Astrocyte of the cerebellum (primary cell): ENCODE measurements at regions not wholly inside any gene's neighbourhood (a gene's known extent, or its start where the extent isn't known, plus 50 kb on each side); places are given as distances from the start of the nearest gene placed in this dataset.
"Not testable (repeated sequence)": the region's sequence is repeated elsewhere in the genome, so short reads cannot be mapped to it uniquely, and the experiment has no call there.

Source experiments
- DNase-seq: peaks from one replicate; pipeline ENCODE4 v3.0.0-alpha.2; 2011; ENCODE audit warnings: low read depth
- H3K4me3 ChIP-seq: 2 replicates; pipeline ENCODE4 v1.5.1; 2011; ENCODE audit warnings: mild to moderate bottlenecking, low read depth, low read length, moderate library complexity
- in situ Hi-C: cut with HindIII; loops from 2 replicates; pipeline ENCODE4 v1.10.0; 2017; ENCODE audit warnings: low sequenced_read_pairs
- TF ChIP-seq, protein P1 (sequence below): IDR thresholded peaks from 2 replicates; pipeline ENCODE4 v1.5.1; 2012; ENCODE audit warnings: low read length, low read depth, moderate library complexity, mild to moderate bottlenecking; ENCODE audit errors: missing control alignments

DNA sequence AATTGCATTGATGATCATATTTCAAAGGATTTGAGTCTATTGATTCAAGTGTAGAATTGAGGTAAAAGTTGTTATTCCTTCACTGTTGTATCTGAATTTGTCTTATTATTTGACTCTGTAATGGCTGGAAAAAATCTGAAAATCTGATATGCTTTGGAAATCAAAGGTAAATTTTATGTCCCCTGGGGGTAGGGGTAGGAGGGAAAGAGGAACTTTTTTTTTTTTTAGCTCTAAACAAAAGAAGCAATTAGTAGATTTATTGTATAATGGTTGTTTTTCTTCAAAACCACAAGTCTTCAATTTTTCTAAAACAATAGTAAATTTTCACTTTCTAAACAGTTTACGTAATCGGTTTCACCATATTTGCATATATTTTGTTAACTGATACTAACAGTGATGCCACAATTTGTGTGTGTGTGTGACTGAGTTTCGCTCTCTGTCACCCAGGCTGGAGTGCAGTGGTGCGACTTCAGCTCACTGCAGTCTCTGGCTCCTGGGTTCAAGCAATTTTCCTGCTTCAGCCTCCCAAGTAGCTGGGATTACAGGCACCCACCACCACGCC, 91.7 kb upstream of the GOLGA6L4 start:
- no peak overlapping the region for H3K4me3 ChIP-seq
- no peak for DNase-seq
- in situ Hi-C loops, result no loop called here
- TF ChIP-seq, protein P1, sequence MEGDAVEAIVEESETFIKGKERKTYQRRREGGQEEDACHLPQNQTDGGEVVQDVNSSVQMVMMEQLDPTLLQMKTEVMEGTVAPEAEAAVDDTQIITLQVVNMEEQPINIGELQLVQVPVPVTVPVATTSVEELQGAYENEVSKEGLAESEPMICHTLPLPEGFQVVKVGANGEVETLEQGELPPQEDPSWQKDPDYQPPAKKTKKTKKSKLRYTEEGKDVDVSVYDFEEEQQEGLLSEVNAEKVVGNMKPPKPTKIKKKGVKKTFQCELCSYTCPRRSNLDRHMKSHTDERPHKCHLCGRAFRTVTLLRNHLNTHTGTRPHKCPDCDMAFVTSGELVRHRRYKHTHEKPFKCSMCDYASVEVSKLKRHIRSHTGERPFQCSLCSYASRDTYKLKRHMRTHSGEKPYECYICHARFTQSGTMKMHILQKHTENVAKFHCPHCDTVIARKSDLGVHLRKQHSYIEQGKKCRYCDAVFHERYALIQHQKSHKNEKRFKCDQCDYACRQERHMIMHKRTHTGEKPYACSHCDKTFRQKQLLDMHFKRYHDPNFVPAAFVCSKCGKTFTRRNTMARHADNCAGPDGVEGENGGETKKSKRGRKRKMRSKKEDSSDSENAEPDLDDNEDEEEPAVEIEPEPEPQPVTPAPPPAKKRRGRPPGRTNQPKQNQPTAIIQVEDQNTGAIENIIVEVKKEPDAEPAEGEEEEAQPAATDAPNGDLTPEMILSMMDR, result no peak

DNA sequence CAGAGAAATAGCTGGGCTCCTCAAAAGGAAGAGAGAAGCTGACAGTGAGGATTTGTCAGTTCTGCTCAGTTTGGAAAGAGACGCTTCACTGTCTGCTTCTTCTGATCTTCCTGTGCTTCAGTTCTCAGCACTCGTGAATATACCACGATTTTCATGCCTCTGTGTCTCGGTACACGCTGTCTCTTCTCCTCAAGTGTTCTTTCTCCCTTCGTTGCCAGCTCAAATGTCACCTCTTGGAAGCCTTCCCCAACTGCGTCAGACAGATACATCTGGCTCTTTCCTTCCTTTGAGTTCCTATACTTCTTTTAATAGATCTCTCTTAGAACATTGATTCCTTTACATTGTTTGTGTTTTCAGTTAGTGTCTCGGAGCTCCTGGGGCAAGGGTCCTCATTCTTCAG, 90.6 kb upstream of the GOLGA6L4 start:
- in situ Hi-C loops, DNase-seq, H3K4me3 ChIP-seq: not testable (repeated sequence)

DNA sequence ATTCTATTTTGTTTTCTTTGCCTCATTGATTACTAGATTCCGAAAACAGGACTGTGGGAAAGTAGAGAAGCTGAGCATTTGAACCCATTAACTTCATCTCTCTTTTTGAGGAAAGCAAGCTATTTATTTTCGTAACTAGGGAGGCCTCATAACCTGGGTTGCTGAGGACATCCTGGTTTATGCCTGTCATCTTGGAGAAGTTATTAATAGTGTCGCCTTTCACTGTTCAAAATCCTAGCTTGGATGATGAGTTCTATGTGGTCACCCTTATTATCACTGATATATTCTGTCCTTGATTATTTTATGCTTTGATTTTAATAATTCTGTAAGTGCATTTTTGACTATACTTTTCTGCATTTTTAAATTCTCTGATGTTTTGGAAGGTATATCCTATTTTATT, 89.3 kb upstream of the GOLGA6L4 start:
- H3K4me3 ChIP-seq, in situ Hi-C loops, DNase-seq: not testable (repeated sequence)

DNA sequence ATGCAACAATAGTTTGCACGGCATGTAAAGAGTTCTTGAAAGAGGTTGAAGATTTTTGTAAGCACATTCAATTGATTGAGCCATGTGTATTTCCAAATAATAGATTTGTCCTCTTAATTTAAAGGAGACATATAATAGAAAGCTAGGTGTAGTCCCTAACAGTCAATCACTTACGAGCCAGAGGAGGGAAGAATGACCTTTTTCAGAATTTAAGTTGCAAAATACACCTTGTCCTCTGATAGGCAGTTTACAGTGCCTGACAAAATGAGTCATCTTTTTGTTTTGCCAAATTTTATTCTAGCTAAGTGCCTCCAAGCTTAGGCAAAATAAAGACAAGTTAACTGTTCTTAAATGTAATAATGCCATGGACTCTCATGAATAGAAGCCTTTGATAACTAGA, 88.3 kb upstream of the GOLGA6L4 start:
- H3K4me3 ChIP-seq, DNase-seq, in situ Hi-C loops: not testable (repeated sequence)

DNA sequence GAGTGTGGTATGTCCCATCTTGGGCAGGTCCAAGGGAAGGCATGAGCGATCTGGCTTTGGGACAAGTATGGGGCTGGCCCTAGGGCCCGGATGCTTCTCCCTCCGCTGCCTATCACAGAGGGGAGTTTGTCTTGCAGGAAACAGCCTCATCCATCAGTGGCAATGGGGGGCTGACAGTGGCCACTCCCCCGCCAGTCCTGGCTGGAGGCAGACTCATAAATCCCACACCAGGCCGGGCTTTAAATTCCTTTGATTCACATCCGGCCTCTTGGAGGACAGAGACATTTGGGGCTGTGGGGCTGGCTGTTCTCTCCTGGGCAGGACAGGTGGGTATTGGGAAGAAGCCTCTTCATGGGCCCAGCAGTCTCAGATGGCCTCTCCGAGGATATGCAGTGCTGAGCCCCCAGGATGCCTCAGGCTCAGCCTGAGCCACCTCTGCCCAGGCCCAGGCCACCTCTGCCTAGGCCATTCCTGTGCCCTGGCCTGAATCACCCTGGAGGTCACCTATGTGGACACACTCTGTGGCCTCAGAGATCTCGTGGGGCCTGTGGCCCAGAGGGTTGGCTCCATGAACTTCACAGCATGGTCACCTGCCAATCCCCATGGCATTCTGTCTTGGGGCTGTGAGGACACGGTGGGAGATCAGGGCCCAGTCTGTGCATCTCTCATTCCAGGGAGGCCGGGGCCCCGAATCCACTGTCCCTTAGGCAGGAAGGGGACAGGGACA, 84.2 kb upstream of the GOLGA6L4 start:
- DNase-seq, result peak; percentile 3
- in situ Hi-C loops, result no loop called here
- H3K4me3 ChIP-seq, result no peak overlapping the region
- TF ChIP-seq, protein P1, result no peak

DNA sequence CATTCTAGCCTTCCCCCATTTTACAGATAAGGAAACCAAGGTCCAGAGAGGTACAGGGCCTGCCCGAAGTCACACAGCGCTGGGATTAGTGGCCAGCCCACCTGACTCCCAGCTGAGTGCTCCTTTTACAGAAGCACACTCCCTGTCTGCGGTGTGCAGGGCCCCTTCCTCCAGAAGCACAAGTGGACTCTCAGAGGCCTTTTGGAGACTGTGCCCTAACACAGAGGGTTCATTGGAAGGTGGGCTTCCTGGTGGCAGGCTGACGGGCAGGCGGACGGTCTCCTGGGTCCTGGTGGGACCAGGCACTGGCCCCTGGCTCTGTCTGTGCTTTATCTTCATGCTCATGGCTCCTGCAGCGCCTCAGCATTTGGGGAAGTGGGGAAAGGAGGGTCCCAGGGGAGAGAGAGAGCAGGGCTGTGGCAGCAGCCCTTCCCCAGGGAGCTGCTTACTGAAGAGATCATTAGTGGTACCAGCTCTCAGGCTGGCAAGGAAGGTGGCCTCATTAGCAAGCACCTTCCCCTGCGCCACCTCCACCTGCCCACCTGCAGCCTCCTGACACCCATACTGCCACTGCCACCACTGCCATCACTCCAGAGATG, 83.1 kb upstream of the GOLGA6L4 start:
- DNase-seq, H3K4me3 ChIP-seq, in situ Hi-C loops: not testable (repeated sequence)

DNA sequence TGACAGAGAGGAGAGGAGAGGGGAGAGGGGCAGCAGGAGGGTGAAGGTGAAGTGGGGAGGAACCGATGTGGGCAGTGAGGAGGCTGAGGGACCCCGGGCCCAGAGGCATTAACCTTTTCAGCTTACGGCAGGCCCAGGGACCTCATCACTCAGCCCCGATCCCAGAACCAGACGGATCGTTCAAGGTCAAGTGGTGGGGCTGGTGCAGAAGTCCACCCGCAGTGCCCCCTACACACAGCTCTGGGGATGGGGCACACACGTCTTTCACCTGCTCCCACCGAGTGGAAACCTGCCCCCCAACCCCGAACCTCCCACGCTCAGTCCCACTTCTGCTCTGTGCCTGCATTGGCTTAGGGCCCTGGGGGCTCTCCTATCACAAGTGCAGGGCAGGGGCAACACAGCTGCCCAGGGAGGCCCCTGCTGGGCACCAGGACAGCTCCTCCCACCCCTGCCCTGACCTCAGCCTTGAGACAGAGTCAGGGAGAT, 81.9 kb upstream of the GOLGA6L4 start:
- in situ Hi-C loops, H3K4me3 ChIP-seq, DNase-seq: not testable (repeated sequence)

DNA sequence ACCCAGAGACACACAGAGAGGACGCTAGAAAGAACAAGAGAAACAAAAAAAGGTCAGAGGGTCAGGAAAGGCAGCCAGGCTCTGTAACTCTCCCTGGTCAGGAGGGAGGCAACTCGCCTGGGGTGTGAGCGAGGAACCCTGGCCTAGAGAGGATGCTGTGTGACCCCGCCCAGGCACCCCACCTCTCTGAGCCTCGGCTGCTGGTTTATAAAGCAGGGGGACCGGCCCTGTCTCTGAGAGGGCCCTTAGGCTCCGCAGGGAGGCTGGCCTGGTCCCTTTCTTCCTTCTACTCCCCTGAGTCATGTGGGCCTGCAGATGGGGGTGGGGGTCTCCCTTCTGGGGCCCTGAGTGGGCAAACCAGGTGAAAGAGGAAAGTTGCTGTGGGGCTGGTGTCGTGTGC, 81.3 kb upstream of the GOLGA6L4 start:
- in situ Hi-C loops, DNase-seq: not testable (repeated sequence)

DNA sequence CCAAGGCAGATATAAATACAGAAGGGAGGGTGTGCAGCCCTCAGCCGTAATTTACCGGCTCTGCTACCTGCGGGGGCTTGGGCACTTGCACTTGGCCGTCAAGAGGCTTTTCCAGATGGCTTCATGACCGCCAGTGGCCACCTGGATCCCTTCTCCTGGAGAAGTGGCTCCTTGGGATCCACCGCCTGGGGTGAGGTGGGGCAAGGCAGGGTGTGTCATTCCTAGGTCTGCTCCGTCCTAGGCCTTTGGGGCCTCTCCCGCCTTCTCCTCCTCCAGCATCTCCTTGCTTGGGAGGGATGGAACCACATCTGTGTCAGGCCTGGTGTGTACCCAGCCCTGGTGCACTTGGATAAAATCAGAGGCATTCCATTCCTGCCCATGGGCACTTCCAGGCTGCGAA, 80.8 kb upstream of the GOLGA6L4 start:
- DNase-seq, in situ Hi-C loops, H3K4me3 ChIP-seq: not testable (repeated sequence)

More for the DNA sequence above, 81.3 kb upstream of the GOLGA6L4 start:
- H3K4me3 ChIP-seq, result not testable (repeated sequence)

DNA sequence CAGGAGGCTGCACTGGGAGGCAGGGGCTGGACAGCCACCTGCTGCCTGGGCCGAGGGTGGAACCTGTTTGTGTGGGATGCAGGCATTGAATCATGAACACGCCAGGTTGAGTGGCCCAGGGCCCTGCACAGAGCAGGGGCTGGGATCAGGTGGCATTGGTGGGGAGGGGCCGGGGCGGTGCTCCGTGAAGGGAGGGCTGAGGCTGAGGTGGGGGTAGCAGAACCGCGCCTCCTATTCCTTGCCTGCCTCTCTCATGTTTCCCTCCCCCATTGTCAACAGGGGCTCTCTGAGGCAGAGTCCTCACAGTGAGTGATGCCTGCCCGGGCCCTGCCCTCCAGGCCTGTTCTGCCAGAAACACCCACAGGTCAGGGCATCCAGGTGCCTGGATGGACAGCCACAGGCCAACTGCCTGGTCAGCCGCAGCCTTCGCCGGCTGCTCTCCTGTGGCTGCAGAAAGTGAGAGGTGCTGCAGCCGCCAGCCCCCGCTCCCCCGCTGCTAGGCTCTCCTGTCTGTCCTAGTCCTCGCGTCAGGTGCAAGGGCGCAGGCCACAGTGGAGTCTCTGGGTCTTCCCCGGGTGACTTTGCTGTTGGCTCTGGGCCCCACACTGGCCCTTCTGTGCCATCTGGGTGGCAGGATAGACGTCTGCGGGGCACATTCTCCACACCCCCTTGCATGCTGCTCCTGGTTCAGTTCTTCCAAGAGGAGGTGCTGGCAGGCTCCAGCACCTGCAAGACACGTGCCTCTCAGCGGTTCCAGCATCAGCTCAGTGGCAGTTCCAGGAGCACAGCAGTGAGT, 79.6 kb upstream of the GOLGA6L4 start:
- DNase-seq, H3K4me3 ChIP-seq, in situ Hi-C loops: not testable (repeated sequence)

DNA sequence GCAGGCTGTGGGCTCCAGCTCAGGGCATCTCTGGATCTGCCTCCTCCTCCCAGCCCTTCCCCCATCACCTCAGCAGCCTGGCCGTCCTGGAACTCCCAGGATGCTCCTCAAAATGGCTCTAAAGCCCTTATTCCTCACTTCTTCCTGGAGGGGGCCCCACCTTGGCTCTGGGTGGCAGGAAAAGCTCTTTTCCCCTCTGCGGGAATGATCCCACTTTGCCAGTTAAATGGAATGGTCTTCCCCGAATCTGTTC, 79.1 kb upstream of the GOLGA6L4 start:
- DNase-seq, in situ Hi-C loops, H3K4me3 ChIP-seq: not testable (repeated sequence)

DNA sequence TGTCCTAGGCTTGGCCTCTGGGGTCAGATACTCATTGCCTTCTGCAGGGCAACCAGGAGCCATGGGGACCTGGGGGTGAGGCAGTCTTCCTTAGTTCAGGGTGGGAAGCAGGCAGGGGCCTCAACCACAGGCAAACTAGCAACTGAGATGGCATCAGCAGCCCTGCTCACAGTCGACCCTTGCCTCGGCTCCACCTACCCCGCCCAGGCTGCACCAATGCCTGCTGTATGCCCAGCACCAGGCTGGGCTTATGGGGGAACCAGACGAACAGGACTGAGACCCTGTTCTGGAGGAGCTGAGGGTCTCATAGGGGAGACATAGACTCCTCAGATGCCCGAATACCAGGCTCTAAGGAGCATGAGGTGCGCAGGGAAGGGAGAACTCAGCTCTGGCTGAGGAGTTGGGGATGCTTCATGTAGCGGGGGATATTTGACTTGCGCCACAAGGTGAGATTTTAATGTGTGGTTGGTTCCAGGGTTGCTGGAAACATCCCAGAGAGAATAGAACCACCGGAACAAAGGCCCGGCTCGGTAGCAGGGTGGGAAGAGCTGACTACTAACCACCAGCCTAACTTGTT, 78.4 kb upstream of the GOLGA6L4 start:
- DNase-seq, in situ Hi-C loops, H3K4me3 ChIP-seq: not testable (repeated sequence)

DNA sequence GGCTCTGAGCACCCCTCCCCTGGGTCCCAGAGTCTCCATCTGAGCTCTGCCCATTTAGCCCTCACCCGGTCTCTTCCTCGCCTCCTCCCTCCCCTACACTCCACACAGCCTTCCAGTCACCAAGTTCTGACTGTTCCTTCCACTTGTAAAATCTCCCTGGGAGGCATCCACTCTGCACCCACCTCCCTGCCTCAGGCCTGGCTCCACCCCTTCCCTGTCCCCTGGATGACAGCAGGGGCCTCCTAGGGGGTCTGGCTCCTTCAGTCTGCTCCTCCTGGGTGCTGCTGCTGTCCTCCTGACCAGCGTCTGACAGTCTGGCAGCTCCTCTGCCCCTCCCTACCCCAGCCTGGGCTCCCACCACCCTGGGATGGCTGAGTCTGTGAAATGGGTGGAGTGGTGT, 77.7 kb upstream of the GOLGA6L4 start:
- DNase-seq, H3K4me3 ChIP-seq, in situ Hi-C loops: not testable (repeated sequence)

DNA sequence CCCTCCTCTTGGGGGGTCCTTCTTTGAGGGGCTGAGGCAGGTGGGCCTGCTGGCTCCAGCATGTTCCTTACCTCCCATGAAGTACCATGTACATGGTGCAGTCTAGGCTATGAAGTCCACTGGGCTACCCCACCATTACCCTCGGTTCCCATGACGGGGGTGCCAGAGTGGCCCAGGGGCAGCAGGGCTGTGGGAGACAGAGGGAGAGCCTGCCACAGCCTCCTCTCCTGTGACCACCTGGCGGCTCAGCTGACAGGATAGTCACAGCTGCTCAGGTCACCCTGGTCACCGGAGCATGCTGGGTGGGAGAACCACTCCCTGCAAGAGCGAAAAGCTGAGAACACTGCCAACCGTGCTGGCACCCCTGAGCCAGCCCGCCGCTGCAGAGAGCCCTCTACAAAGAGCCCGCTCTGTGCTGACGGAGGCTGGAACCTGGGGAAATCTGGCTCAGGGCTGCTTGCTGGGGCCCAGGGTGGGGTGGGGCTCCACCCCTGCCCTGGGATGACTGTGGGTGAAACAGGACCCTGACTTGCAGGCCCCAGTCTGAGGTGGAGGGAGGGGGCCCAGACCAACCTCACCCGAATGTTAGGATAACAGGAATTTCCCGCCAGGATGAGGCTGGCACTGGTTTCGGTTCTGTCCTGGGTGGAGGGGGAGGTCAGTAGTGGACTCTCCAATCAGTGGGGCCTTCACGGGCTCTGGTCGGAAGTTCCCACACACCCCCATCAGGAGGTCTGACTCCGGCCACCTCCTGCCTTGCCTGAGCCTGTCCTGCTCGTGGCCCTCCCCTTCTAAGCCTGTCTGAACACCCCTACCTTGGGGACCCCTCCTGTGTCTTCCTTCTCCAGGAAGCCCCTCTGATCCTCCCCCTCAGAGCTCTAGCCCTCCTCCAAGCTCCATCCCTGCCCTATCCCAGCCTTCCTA, 76.0 kb upstream of the GOLGA6L4 start:
- H3K4me3 ChIP-seq, in situ Hi-C loops, DNase-seq: not testable (repeated sequence)
